ENCODE measurements at regions not wholly inside any gene's neighbourhood (a gene's known extent, or its start where the extent isn't known, plus 50 kb on each side); places are given as distances from the start of the nearest gene placed in this dataset.

DNA sequence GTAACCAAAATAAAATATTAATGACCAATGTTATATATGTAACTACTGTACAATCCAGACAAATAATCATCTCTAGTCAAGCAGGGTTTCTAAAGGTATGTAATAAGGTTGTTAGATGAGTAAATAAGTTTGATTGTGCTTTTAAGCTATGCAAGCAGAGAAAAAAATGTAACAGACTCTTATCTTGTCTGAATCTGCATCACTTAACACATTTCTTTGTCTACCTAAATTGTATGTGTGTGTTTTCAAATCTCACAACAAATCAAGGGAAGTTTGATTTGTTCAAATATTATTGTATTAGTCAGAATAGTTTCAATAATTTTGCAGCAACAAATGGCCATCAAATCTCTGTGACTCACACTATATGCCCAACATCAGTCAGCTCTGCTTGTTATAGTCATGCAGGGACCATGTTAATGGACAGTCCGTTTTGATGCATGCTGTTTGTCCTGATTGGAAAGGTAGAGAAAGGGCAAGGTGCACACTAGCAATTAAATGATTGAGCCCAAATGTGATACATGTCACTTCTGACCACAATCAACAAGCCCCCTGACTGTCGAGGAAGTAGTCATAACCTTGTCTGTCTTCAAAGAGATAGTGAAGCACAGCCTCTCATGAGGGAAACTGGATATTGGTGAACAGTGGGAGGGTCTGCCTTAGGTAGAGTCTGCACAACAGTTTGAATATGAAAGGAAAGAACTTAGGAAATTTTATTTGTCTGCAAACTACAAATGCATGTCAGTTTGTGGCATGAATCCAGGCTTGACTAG is 349.4 kb upstream of the SATB1 start (continued):
- TF ChIP-seq ZBTB49 (CRISPR knock-in tag; IDR thresholded peaks at IDR 0.05; ENCODE audit: borderline replicate concordance) (no peak), ZNF561 (CRISPR knock-in tag; conservative IDR thresholded peaks at IDR 0.05) (no peak), EZH2 (IDR thresholded peaks at IDR 0.05; ENCODE audit: borderline replicate concordance, low read depth, low read length) (no peak), SMARCA4 (IDR thresholded peaks at IDR 0.05) (no peak), KLF10 (CRISPR knock-in tag; IDR thresholded peaks at IDR 0.05) (no peak), CEBPG (CRISPR knock-in tag; IDR thresholded peaks at IDR 0.05) (no peak), CEBPG (tag; conservative IDR thresholded peaks at IDR 0.05 in 1 of 2, IDR thresholded peaks at IDR 0.05 in 1 of 2) (no peak), FOXM1 (IDR thresholded peaks at IDR 0.05; ENCODE audit: low read depth) (no peak), FOXM1 (CRISPR knock-in tag; IDR thresholded peaks at IDR 0.05; ENCODE audit: low read depth) (no peak), ZNF24 (IDR thresholded peaks at IDR 0.05) (no peak)

All from K562 (cell line).